Activated B cell treated with CpG ODN at 0.5 μM for 24 hours (primary cell): ENCODE measurements at regions not wholly inside any gene's neighbourhood (a gene's known extent, or its start where the extent isn't known, plus 50 kb on each side); places are given as distances from the start of the nearest gene placed in this dataset.

Experiments used
- ATAC-seq: fragments of 200-7000 bp; cut with Tn5 transposase; one replicate; pipeline ENCODE4 v1.10.0; 2021; ENCODE audit warnings: low read depth, mild to moderate bottlenecking, moderate library complexity
- CTCF ChIA-PET: fragments of 350-600 bp; sonication (Branson Sonifier 250); formaldehyde crosslinking; loops from one replicate; lab custom pipeline; 2021; ENCODE audit warnings: antibody characterized with exemption; lab: Charles Lee
- POLR2A ChIA-PET: fragments of 350-600 bp; sonication (Branson Sonifier 250); formaldehyde crosslinking; loops from one replicate; lab custom pipeline; 2021; ENCODE audit warnings: antibody characterized with exemption; lab: Charles Lee
- DNase-seq: peaks from one replicate; pipeline ENCODE4 v3.0.0; 2022
- H3K27ac Mint-ChIP-seq: one replicate; pipeline ENCODE4 v1.8.0; 2020; ENCODE audit warnings: mixed read lengths
- H3K27me3 Mint-ChIP-seq: one replicate; pipeline ENCODE4 v1.8.0; 2021; ENCODE audit warnings: mixed read lengths
- H3K36me3 Mint-ChIP-seq: one replicate; pipeline ENCODE4 v1.8.0; 2021; ENCODE audit warnings: low read depth, mixed read lengths
- H3K4me1 Mint-ChIP-seq: one replicate; pipeline ENCODE4 v1.8.0; 2021; ENCODE audit warnings: mixed read lengths
- H3K4me3 Mint-ChIP-seq: one replicate; pipeline ENCODE4 v1.8.0; 2020; ENCODE audit warnings: mild to moderate bottlenecking, mixed read lengths
- H3K9me3 Mint-ChIP-seq: one replicate; pipeline ENCODE4 v1.8.0; 2020; ENCODE audit warnings: mixed read lengths
- CTCF ChIP-seq: fragments of 200-600 bp; IDR thresholded peaks from one replicate; pipeline ENCODE4 v1.8.0; 2022; ENCODE audit warnings: antibody characterized with exemption, mild to moderate bottlenecking
- intact Hi-C: fragments of 100-400 bp; cut with micrococcal nuclease; formaldehyde crosslinking; loops from one replicate; pipeline ENCODE4 v1.15.1; 2024

DNA sequence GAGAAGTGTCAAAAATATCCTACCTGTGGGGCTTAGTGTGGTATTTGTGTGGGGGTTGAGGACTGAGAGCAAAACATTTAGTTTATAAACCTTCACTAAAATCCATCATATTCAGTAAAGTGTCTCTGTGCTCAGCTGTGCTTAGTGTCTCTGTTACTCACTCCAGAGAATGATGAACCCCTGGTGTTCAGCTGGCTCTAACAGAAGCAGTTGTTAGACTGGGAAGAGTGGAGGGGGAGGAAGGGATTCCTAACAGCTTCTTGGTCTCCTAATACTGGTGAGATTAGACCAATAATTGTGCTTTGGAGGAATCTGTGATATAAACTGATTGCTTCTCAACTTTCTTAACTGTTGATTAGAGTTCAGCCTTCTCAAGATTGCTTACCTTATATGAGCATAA lies 1123.5 kb downstream of the ROBO2 start:
- ATAC-seq (no peak), DNase-seq (no peak)
- ChIA-PET POLR2A (no interaction called here), CTCF (no interaction called here)
- H3K9me3 Mint-ChIP-seq, result no peaks in the 10 kb centered on the region
- no peaks in the 10 kb centered on the region for H3K27me3 Mint-ChIP-seq
- H3K27ac Mint-ChIP-seq, result no peak overlapping the region
- TF ChIP-seq CTCF, result no peak
- intact Hi-C loops, result no loop called here
- no peaks in the 10 kb centered on the region for H3K36me3 Mint-ChIP-seq
- no peak overlapping the region for H3K4me3 Mint-ChIP-seq
- H3K4me1 Mint-ChIP-seq, result no peaks in the 10 kb centered on the region

DNA sequence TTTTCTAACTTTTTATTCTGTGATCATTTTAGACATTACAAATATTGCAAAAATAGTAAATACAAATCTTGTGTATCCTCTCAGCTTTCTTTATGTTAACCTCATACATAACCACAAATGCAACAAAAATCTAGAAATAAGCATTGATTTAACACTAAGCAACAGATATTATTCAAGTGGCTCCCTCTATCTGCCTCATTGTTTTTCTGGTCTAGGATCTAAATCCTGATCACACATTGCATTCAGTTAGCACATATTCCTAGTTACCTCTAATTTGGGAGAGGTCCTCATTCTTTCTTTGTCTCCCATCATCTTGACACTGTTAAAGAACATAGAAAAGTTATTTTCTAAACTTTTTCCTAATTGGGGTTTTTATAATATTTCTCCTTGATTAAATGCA lies 1126.0 kb downstream of the ROBO2 start:
- ATAC-seq, result no peak
- Mint-ChIP-seq H3K4me1 (no peaks in the 10 kb centered on the region), H3K36me3 (no peaks in the 10 kb centered on the region), H3K9me3 (no peaks in the 10 kb centered on the region), H3K27ac (no peak overlapping the region), H3K4me3 (no peak overlapping the region), H3K27me3 (no peaks in the 10 kb centered on the region)
- CTCF ChIA-PET, result no interaction called here
- no peak for DNase-seq
- TF ChIP-seq CTCF, result no peak
- intact Hi-C loops, result no loop called here
- POLR2A ChIA-PET, result no interaction called here

GRCh38 chr3:78174821-78175220 lies 1134.9 kb downstream of the ROBO2 start:
- POLR2A ChIA-PET, result no interaction called here
- intact Hi-C loops, result no loop called here
- Mint-ChIP-seq H3K36me3 (no peaks in the 10 kb centered on the region), H3K27me3 (no peaks in the 10 kb centered on the region), H3K9me3 (peaks cover 3% of the 10 kb centered on the region), H3K4me1 (no peaks in the 10 kb centered on the region), H3K4me3 (no peak overlapping the region), H3K27ac (no peak overlapping the region)
- no peak for DNase-seq
- TF ChIP-seq CTCF, result no peak
- CTCF ChIA-PET, result no interaction called here
- no peak for ATAC-seq

GRCh38 chr3:78176869-78177268 lies 1137.0 kb downstream of the ROBO2 start:
- intact Hi-C loops, result no loop called here

DNA sequence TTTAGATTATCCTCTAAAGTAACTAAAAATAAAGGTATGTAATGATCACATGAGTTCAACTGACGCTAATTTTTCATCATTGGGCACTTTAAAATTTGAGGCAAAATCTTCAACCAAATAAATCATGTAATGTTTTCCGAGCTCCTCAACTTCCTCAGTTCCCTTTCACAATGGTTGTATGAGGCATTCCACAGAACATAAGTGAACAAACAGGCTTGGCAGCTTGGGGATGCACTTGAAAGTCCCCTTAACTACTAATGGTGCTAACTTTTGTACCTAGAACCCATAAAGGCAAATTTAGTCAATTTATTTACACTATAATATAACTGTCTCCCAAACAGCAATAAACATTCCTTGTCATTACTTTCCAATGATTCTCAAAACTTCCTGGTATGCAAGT lies 1137.9 kb downstream of the ROBO2 start:
- TF ChIP-seq CTCF, result no peak
- no peaks in the 10 kb centered on the region for H3K27me3 Mint-ChIP-seq
- no peak overlapping the region for H3K27ac Mint-ChIP-seq

More at GRCh38 chr3:78176869-78177268, 1137.0 kb downstream of the ROBO2 start:
- POLR2A ChIA-PET, result no interaction called here
- Mint-ChIP-seq H3K4me3 (no peak overlapping the region), H3K27me3 (no peaks in the 10 kb centered on the region), H3K36me3 (no peaks in the 10 kb centered on the region), H3K9me3 (peaks cover 3% of the 10 kb centered on the region), H3K4me1 (no peaks in the 10 kb centered on the region), H3K27ac (no peak overlapping the region)
- ATAC-seq (no peak), DNase-seq (no peak)
- TF ChIP-seq CTCF, result no peak
- CTCF ChIA-PET, result no interaction called here

More for the DNA sequence above, 1137.9 kb downstream of the ROBO2 start:
- CTCF ChIA-PET, result no interaction called here
- H3K4me3 Mint-ChIP-seq, result no peak overlapping the region
- DNase-seq (no peak), ATAC-seq (no peak)
- intact Hi-C loops, result no loop called here
- no peaks in the 10 kb centered on the region for H3K36me3 Mint-ChIP-seq
- H3K9me3 Mint-ChIP-seq, result peaks cover 3% of the 10 kb centered on the region
- no peaks in the 10 kb centered on the region for H3K4me1 Mint-ChIP-seq
- POLR2A ChIA-PET, result no interaction called here
